B cell (primary cell): ENCODE measurements at regions not wholly inside any gene's neighbourhood (a gene's known extent, or its start where the extent isn't known, plus 50 kb on each side); places are given as distances from the start of the nearest gene placed in this dataset.

ENCODE experiments used
- CTCF ChIP-seq: fragments of 200-600 bp; IDR thresholded peaks from one replicate; pipeline ENCODE4 v1.8.0; 2022; ENCODE audit warnings: antibody characterized with exemption, mild to moderate bottlenecking
- EZH2 ChIP-seq: IDR thresholded peaks from 2 replicates; pipeline ENCODE4 v1.6.1; 2012; ENCODE audit warnings: borderline replicate concordance, low read depth, mild to moderate bottlenecking, moderate library complexity, low read length; ENCODE audit not compliant: insufficient read depth, poor library complexity, severe bottlenecking

- TF ChIP-seq CTCF, result no peak
- TF ChIP-seq EZH2, result no peak
These were observed 538.9 kb upstream of the GRM7 start for GRCh38 chr3:6321999-6322398.
